Endothelial cell of umbilical vein (primary cell): ENCODE measurements at regions not wholly inside any gene's neighbourhood (a gene's known extent, or its start where the extent isn't known, plus 50 kb on each side); places are given as distances from the start of the nearest gene placed in this dataset.

ENCODE experiments used
- BruUV-seq: library from RNA; stranded (reverse); fragments of 400-500 nt; replicated peaks from 2 replicates; lab custom pipeline; 2021; lab: Mats Ljungman, UMichigan
- CTCF ChIA-PET: fragments of 300-600, 350-600 bp; sonication (Branson Sonifier 250); formaldehyde crosslinking; loops from one replicate; lab custom pipeline; 2021; ENCODE audit warnings: antibody characterized with exemption, inconsistent platforms; lab: Charles Lee
- POLR2A ChIA-PET: fragments of 300-600, 350-600 bp; sonication (Branson Sonifier 250); formaldehyde crosslinking; loops from one replicate; lab custom pipeline; 2021; ENCODE audit warnings: antibody characterized with exemption, inconsistent platforms; lab: Charles Lee
- DNase-seq: peaks from one replicate; pipeline ENCODE4 v3.0.0-alpha.2; 2011; ENCODE audit warnings: low read depth, low spot score
- FAIRE-seq: peaks from 2 replicates; lab custom pipeline; 2011; peaks lifted over from hg19 to GRCh38; lab: Jason Lieb, UNC
- H2AFZ ChIP-seq: 2 replicates; pipeline ENCODE4 v1.6.0; 2012; ENCODE audit warnings: low read depth, low read length, control low read depth, inconsistent platforms
- H3K27ac ChIP-seq: 2 replicates; pipeline ENCODE4 v1.5.1; 2011; ENCODE audit warnings: low read depth, mild to moderate bottlenecking, control low read depth, low read length, moderate library complexity; ENCODE audit not compliant: insufficient read depth
- H3K27me3 ChIP-seq, 2 experiments: 2 replicates each; pipeline versions ENCODE4 v1.6.0 to v1.6.1; 2011; ENCODE audit warnings: low read length in 2 of 2, mixed read lengths in 1 of 2; ENCODE audit not compliant: control insufficient read depth in 2 of 2, insufficient read depth in 2 of 2
- H3K36me3 ChIP-seq, 2 experiments: 2 replicates in 1 of 2; 3 replicates in 1 of 2; pipeline ENCODE4 v1.5.1; 2011; ENCODE audit warnings: low read length in 2 of 2, mild to moderate bottlenecking in 1 of 2, moderate library complexity in 1 of 2; ENCODE audit not compliant: control insufficient read depth in 2 of 2, insufficient read depth in 2 of 2; ENCODE audit errors: extremely low read depth in 1 of 2
- H3K4me1 ChIP-seq: 3 replicates; pipeline ENCODE4 v1.5.1; 2011; ENCODE audit warnings: mild to moderate bottlenecking, low read length; ENCODE audit not compliant: control insufficient read depth, insufficient read depth; ENCODE audit errors: extremely low read depth
- H3K4me2 ChIP-seq: 2 replicates; pipeline ENCODE4 v1.6.1; 2011; ENCODE audit warnings: low read length, control low read depth, mixed read lengths; ENCODE audit not compliant: insufficient read depth
- H3K4me3 ChIP-seq, 3 experiments: fragments of 200-600 bp in 1 of 3; sonication (generic), shearing (Covaris generic) in 1 of 3; replicated peaks in 1 of 3; 2 replicates each; pipeline ENCODE4 v1.5.1; 2011 to 2016; ENCODE audit warnings: control low read depth in 3 of 3, low read length in 3 of 3, mild to moderate bottlenecking in 2 of 3, inconsistent platforms in 1 of 3, low read depth in 1 of 3, moderate library complexity in 1 of 3; ENCODE audit not compliant: insufficient read depth in 1 of 3
- H3K79me2 ChIP-seq: 2 replicates; pipeline ENCODE4 v1.6.0; 2012; ENCODE audit warnings: low read length, inconsistent platforms; ENCODE audit not compliant: control insufficient read depth, insufficient read depth
- H3K9ac ChIP-seq: replicated peaks from 2 replicates; pipeline ENCODE3; 2011; ENCODE audit warnings: low read length, control low read depth; ENCODE audit not compliant: insufficient read depth; ENCODE audit errors: extremely low read depth
- H3K9me1 ChIP-seq: replicated peaks from 3 replicates; pipeline ENCODE4 v1.6.0; 2011; ENCODE audit warnings: mild to moderate bottlenecking, low read length; ENCODE audit not compliant: control insufficient read depth, insufficient read depth; ENCODE audit errors: extremely low read depth
- H3K9me3 ChIP-seq: replicated peaks from 2 replicates; pipeline ENCODE4 v1.5.1; 2012; ENCODE audit warnings: low read length, inconsistent platforms; ENCODE audit not compliant: control insufficient read depth, insufficient read depth
- H4K20me1 ChIP-seq: replicated peaks from 2 replicates; pipeline ENCODE3; 2011; ENCODE audit warnings: mild to moderate bottlenecking, low read length; ENCODE audit not compliant: control insufficient read depth, insufficient read depth; ENCODE audit errors: extremely low read depth
- CTCF ChIP-seq, 2 donors: IDR thresholded peaks; 1 replicate in 1 of 2; 2 replicates in 1 of 2; pipeline ENCODE4 v1.5.1; 2011; ENCODE audit warnings: low read length in 2 of 2, mild to moderate bottlenecking in 2 of 2, moderate library complexity in 2 of 2, control low read depth in 1 of 2, inconsistent platforms in 1 of 2, low read depth in 1 of 2; ENCODE audit not compliant: insufficient read depth in 1 of 2; ENCODE audit errors: extremely low read depth in 1 of 2
- EZH2 ChIP-seq: IDR thresholded peaks from 2 replicates; pipeline ENCODE4 v1.6.1; 2012; ENCODE audit warnings: borderline replicate concordance, low read depth, mild to moderate bottlenecking, moderate library complexity, low read length, inconsistent platforms; ENCODE audit not compliant: severe bottlenecking
- FOS ChIP-seq: IDR thresholded peaks from 2 replicates; pipeline ENCODE4 v1.6.1; 2011; ENCODE audit warnings: mild to moderate bottlenecking, low read length, moderate library complexity, borderline replicate concordance; ENCODE audit not compliant: insufficient read depth
- GATA2 ChIP-seq: IDR thresholded peaks from 2 replicates; pipeline ENCODE4 v1.7.0; 2011; ENCODE audit warnings: low read depth, mild to moderate bottlenecking, moderate library complexity, mixed read lengths, low read length; ENCODE audit not compliant: insufficient read length, insufficient read depth
- JUN ChIP-seq: IDR thresholded peaks from 2 replicates; pipeline ENCODE4 v1.6.1; 2011; ENCODE audit warnings: borderline replicate concordance, low read depth; ENCODE audit not compliant: insufficient read length, insufficient read depth
- MAX ChIP-seq: IDR thresholded peaks from 2 replicates; pipeline ENCODE4 v1.6.1; 2011; ENCODE audit not compliant: insufficient read depth, insufficient read length
- MYC ChIP-seq: IDR thresholded peaks from one replicate; pipeline ENCODE4 v1.6.1; 2011; ENCODE audit warnings: mild to moderate bottlenecking, low read depth, low read length
- POLR2A ChIP-seq: IDR thresholded peaks from 2 replicates; pipeline ENCODE4 v1.6.1; 2012; ENCODE audit warnings: low read depth, mild to moderate bottlenecking, control low read depth, low read length
- POLR2AphosphoS5 ChIP-seq: IDR thresholded peaks from 2 replicates; pipeline ENCODE4 v1.6.1; 2012; ENCODE audit warnings: low read depth, mild to moderate bottlenecking, control low read depth, low read length, moderate library complexity; ENCODE audit not compliant: insufficient read depth
- dilution Hi-C: fragments of 300-500 bp; cut with MboI; formaldehyde crosslinking; loops from one replicate; pipeline ENCODE4 v1.15.0; 2019; ENCODE audit warnings: low sequenced_read_pairs; ENCODE audit not compliant: extremely low pct_ligation_motif_present
- intact Hi-C: fragments of 100-400 bp; cut with micrococcal nuclease; formaldehyde crosslinking; loops from one replicate; pipeline ENCODE4 v1.10.0; 2022

GRCh38 chr1:80509965-80510522, 1290.7 kb upstream of the ADGRL2 start:
- Histone ChIP-seq H3K27me3 (no peaks in the 10 kb centered on the region), H3K9ac (no peak overlapping the region), H4K20me1 (no peaks in the 10 kb centered on the region), H3K4me3 (no peak overlapping the region), H3K36me3 (no peaks in the 10 kb centered on the region), H3K4me2 (no peak overlapping the region), H3K4me1 (no peaks in the 10 kb centered on the region), H3K9me3 (no peaks in the 10 kb centered on the region), H2AFZ (no peak overlapping the region), H3K27ac (no peak overlapping the region), H3K9me1 (no peaks in the 10 kb centered on the region), H3K79me2 (no peaks in the 10 kb centered on the region)
- POLR2A ChIA-PET, result no interaction called here
- DNase-seq (no peak), FAIRE-seq (no peak)
- TF ChIP-seq FOS (no peak), EZH2 (no peak), CTCF (IDR thresholded peaks at IDR 0.05; ENCODE audit: extremely low read depth in 1 of 2, insufficient read depth in 1 of 2, low read depth in 1 of 2, low read length in 2 of 2) (no peak), MYC (no peak), JUN (no peak), POLR2AphosphoS5 (no peak), POLR2A (no peak), GATA2 (no peak), MAX (no peak)
- intact Hi-C loops (no loop called here), dilution Hi-C loops (no loop called here)
- no TSS peak for BruUV-seq
- CTCF ChIA-PET, result no interaction called here
